Thoracic aorta (tissue), 2 donors: ENCODE measurements at regions not wholly inside any gene's neighbourhood (a gene's known extent, or its start where the extent isn't known, plus 50 kb on each side); places are given as distances from the start of the nearest gene placed in this dataset.

ENCODE experiments used
- ATAC-seq: fragments of 150-250 bp; one replicate; pipeline ENCODE4 v1.8.0; 2017; ENCODE audit warnings: low read depth; ENCODE audit not compliant: insufficient number of reproducible peaks, low FRiP score
- DNase-seq: peaks from one replicate; pipeline ENCODE4 v3.0.0-alpha.2; 2020; ENCODE audit warnings: low spot score
- H3K27ac ChIP-seq, 2 donors: fragments of 200-600 bp; sonication (generic); 1 replicate in 1 of 2; 2 replicates in 1 of 2; pipeline ENCODE4 v1.5.1; 2016; ENCODE audit warnings: mild to moderate bottlenecking in 2 of 2, moderate library complexity in 2 of 2
- H3K27me3 ChIP-seq: fragments of 200-600 bp; sonication (generic); replicated peaks from 2 replicates; pipeline ENCODE4 v1.6.0; 2016; ENCODE audit warnings: mild to moderate bottlenecking; ENCODE audit not compliant: insufficient read depth
- H3K36me3 ChIP-seq: fragments of 200-600 bp; sonication (generic); one replicate; pipeline ENCODE4 v1.5.1; 2016
- H3K4me1 ChIP-seq, 2 donors: fragments of 200-600 bp; sonication (generic); 1 replicate in 1 of 2; 2 replicates in 1 of 2; pipeline versions ENCODE4 v1.5.1 to v1.6.0; 2016; ENCODE audit warnings: low read depth in 2 of 2, mild to moderate bottlenecking in 1 of 2; ENCODE audit not compliant: control insufficient read depth in 1 of 2
- H3K4me3 ChIP-seq: fragments of 200-600 bp; sonication (generic); 2 replicates; pipeline ENCODE4 v1.5.1; 2016; ENCODE audit warnings: mild to moderate bottlenecking
- H3K9me3 ChIP-seq: fragments of 200-600 bp; sonication (generic); 2 replicates; pipeline ENCODE4 v1.5.1; 2016
- CTCF ChIP-seq: fragments of 200-600 bp; sonication (generic); IDR thresholded peaks from one replicate; pipeline ENCODE4 v1.5.1; 2019; ENCODE audit warnings: antibody characterized with exemption

DNA sequence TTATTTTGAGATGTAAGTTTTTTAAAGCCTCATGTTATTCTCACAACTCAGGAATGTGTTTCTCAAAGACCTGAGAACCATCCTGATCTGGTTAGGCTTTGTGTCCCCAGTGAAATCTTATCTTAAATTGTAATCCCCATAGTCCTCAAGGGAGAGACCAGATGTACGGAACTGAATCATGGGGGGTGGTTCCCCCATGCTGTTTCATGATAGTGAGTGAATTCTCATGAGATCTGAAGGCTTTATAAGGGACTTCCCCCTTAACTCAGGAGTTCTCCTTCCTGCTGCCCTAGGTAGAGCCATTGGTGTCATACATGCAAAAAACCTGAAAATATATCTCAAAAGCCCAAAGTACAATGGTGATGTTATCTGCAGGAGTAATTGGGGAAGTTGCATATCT is 836.7 kb downstream of the CBLN2 start:
- Histone ChIP-seq H3K4me1 (no peaks in the 10 kb centered on the region), H3K36me3 (no peaks in the 10 kb centered on the region), H3K27ac (no peak overlapping the region), H3K4me3 (no peak overlapping the region), H3K27me3 (no peaks in the 10 kb centered on the region), H3K9me3 (no peaks in the 10 kb centered on the region)
- TF ChIP-seq CTCF: no peak
- no peak for DNase-seq
- ATAC-seq: no peak

DNA sequence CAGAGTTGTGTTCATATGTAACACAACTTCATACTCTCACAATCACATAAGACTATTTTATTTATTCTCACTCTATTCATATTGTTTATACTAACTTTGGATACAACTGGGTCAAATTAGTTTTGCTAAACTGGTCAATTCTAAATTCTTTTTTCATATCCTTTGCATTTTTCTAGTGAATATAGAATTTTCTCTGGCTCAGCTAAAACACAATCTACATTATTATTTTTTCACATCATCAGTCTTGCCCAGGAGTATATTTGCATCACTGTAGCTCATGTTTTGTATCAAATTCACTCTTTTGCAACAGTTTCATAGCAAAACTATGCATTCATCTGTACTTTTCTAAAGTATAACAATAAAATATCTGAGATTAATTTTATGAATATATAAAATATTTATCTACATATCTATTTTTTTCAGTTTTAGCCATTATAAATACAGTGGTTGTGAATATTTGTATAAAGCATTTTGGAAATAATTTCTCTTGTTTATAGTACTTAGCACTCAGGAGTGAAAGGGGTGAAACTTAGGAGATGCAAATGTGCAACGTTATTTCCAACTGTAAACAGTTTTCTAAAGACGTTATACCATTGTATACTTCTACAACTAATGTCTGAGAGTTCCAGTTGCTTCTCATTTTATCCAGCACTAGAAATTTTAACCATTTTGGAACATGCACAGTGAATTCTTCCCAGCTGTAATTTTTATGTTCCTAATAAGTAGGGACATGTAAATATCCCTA is 854.6 kb downstream of the CBLN2 start:
- Histone ChIP-seq H3K4me3 (no peak overlapping the region), H3K9me3 (no peaks in the 10 kb centered on the region), H3K4me1 (no peaks in the 10 kb centered on the region), H3K27ac (no peak overlapping the region), H3K36me3 (no peaks in the 10 kb centered on the region), H3K27me3 (no peaks in the 10 kb centered on the region)
- DNase-seq (no peak), ATAC-seq (no peak)
- TF ChIP-seq CTCF: no peak

DNA sequence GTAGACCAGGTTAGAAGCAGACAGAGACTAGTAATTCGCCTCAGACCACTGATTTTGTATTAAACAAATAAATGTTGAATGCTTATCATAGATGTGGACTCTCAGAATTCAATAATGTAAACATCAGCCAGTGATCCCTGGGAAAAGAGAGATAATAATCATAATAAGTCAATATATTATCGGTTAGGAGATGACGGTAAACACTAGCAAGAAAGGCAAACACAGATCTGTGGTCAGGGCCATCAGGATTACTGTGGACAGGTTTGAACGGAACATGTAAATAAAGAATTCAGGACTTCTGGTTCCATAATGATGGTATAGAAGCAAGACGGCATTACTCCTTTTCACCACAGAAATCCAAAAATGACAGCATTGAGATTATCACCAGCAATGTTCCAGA is 861.6 kb downstream of the CBLN2 start:
- H3K27ac ChIP-seq: no peak overlapping the region
- DNase-seq: no peak
- no peaks in the 10 kb centered on the region for H3K9me3 ChIP-seq
- no peak for ATAC-seq
- no peaks in the 10 kb centered on the region for H3K27me3 ChIP-seq
- no peak for TF ChIP-seq CTCF
- H3K4me3 ChIP-seq: no peak overlapping the region
- H3K4me1 ChIP-seq: no peaks in the 10 kb centered on the region
- H3K36me3 ChIP-seq: no peaks in the 10 kb centered on the region

- no peaks in the 10 kb centered on the region for H3K36me3 ChIP-seq
- no peaks in the 10 kb centered on the region for H3K4me1 ChIP-seq
- no peak overlapping the region for H3K27ac ChIP-seq
- H3K27me3 ChIP-seq: no peaks in the 10 kb centered on the region
- TF ChIP-seq CTCF: no peak
- no peak overlapping the region for H3K4me3 ChIP-seq
- no peaks in the 10 kb centered on the region for H3K9me3 ChIP-seq
- DNase-seq: no peak
- ATAC-seq: no peak
Measured at GRCh38 chr18:71678144-71678543, 866.0 kb downstream of the CBLN2 start.

DNA sequence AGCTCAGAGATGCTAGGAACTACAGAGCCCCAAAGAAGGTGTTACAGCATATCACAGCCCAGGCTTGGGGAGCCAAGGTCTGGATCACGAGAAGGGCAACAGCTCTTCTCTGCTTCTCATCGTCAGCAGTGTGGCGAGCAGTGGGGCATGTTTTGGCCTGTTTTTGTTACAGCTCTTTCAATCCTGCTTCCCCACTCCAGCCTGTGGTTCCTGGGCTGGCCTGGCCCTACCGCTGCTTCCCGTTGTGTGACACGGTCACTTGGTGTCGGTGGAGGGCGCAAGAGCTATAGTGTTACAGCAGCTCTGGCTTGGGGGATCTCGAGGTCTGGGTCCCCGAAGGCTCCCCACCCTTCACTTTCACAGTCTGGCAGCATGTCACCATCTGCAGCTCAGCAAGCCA is 870.2 kb downstream of the CBLN2 start:
- H3K27me3 ChIP-seq: no peaks in the 10 kb centered on the region
- H3K9me3 ChIP-seq: no peaks in the 10 kb centered on the region
- H3K27ac ChIP-seq: no peak overlapping the region
- no peak overlapping the region for H3K4me3 ChIP-seq
- TF ChIP-seq CTCF: no peak
- no peaks in the 10 kb centered on the region for H3K36me3 ChIP-seq
- H3K4me1 ChIP-seq: no peaks in the 10 kb centered on the region
- DNase-seq (no peak), ATAC-seq (no peak)
